ENCODE measurements at regions not wholly inside any gene's neighbourhood (a gene's known extent, or its start where the extent isn't known, plus 50 kb on each side); places are given as distances from the start of the nearest gene placed in this dataset.

DNA sequence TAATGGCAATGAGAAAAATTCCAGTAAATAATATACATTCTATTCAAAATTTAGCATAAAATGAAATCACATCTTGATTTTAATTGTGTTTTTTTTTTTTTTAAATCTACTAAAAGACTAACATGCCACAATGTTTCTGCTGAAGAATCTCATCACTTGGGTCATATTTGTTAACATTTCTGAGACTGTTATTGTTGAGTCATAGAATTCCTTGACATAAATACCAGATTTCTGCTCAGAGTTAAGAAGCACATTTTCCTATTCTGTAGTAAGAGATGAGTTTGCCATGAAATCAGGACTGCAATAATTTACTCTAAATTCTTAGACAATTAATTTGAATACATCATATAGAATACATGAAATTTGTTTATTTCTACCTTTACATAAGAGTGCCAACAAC is 154.9 kb upstream of the KYNU start:
- no peaks in the 10 kb centered on the region for H3K9me3 ChIP-seq (ENCODE audit: control insufficient read depth in 4 of 4, insufficient read depth in 3 of 4, low read length in 3 of 4)
- DNase-seq, result no peak
- no peak for ATAC-seq (ENCODE audit: insufficient read depth, low FRiP score)
- no peak overlapping the region for H3K4me3 ChIP-seq
- H3K9ac ChIP-seq (ENCODE audit: insufficient read depth in 1 of 2, low read length in 2 of 2), result no peak overlapping the region
- no peak overlapping the region for H3K27ac ChIP-seq (ENCODE audit: low read depth in 1 of 2, low read length in 1 of 2)
- no peak for TF ChIP-seq CTCF (IDR thresholded peaks at IDR 0.05; ENCODE audit: control extremely low read depth, extremely low read depth)
- H3K4me1 ChIP-seq (ENCODE audit: control insufficient read depth in 5 of 5, insufficient read depth in 5 of 5, low read length in 5 of 5), result peaks cover 0 to 3% (median 0%) of the 10 kb centered on the region in 5 donors
- no peaks in the 10 kb centered on the region for H3K36me3 ChIP-seq (ENCODE audit: control insufficient read depth in 4 of 4, insufficient read depth in 4 of 4, low read length in 4 of 4)
- H3K27me3 ChIP-seq (ENCODE audit: control insufficient read depth in 3 of 3, insufficient read depth in 3 of 3, low read length in 2 of 3), result no peaks in the 10 kb centered on the region

DNA sequence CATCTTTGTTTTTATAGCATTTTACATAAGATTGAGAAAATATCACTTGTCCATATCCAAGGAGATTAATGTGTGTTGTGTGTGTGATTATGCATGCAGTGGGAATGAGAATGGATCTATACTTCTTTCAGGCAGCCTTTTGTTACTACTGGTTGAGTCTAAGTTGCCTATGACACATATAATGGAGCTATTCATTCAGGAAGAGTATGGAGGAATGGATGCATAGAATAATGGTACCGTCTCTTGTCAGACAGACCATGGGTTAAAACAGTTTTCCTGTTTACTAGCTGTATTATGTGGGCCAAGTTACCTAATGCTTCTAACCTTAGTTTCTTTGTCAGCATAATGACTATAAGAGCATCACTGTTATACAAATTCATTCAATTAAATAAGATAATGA is 155.4 kb upstream of the KYNU start:
- H3K9ac ChIP-seq (ENCODE audit: insufficient read depth in 1 of 2, low read length in 2 of 2), result no peak overlapping the region
- 85 to 90% methylated on average over 1 of the region's 1 CpG for WGBS, 2 donors
- no peak for TF ChIP-seq CTCF (IDR thresholded peaks at IDR 0.05; ENCODE audit: control extremely low read depth, extremely low read depth)
- H3K4me1 ChIP-seq (ENCODE audit: control insufficient read depth in 5 of 5, insufficient read depth in 5 of 5, low read length in 5 of 5), result peaks cover 0 to 3% (median 0%) of the 10 kb centered on the region in 5 donors
- H3K27ac ChIP-seq (ENCODE audit: low read depth in 1 of 2, low read length in 1 of 2), result no peak overlapping the region
- DNase-seq (no peak), ATAC-seq (ENCODE audit: insufficient read depth, low FRiP score) (no peak)
- H3K4me3 ChIP-seq, result no peak overlapping the region
- H3K27me3 ChIP-seq (ENCODE audit: control insufficient read depth in 3 of 3, insufficient read depth in 3 of 3, low read length in 2 of 3), result no peaks in the 10 kb centered on the region
- H3K9me3 ChIP-seq (ENCODE audit: control insufficient read depth in 4 of 4, insufficient read depth in 3 of 4, low read length in 3 of 4), result no peaks in the 10 kb centered on the region
- H3K36me3 ChIP-seq (ENCODE audit: control insufficient read depth in 4 of 4, insufficient read depth in 4 of 4, low read length in 4 of 4), result no peaks in the 10 kb centered on the region

DNA sequence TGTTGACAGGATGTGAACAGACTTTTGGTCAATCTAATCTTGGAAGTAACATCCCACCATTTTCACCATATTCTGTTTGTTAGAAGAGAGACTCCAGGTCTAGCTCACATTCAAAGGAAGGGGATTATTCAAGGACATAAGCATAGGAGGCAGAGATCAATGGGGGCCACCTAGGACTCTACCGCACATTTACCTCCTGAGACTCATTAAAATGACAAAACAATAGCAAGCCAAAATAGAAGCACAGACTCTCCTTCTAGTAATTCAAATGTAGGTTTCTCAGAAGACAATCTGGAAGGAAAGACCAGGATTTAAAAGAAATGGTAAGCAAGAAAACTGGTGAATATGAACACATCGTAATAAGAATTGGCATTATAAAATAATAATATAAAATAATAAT is 156.4 kb upstream of the KYNU start:
- DNase-seq (no peak), ATAC-seq (ENCODE audit: insufficient read depth, low FRiP score) (no peak)
- WGBS, 2 donors, result 90 to 96% methylated on average over 2 of the region's 2 CpGs
- Histone ChIP-seq H3K27me3 (ENCODE audit: control insufficient read depth in 3 of 3, insufficient read depth in 3 of 3, low read length in 2 of 3) (no peaks in the 10 kb centered on the region), H3K9me3 (ENCODE audit: control insufficient read depth in 4 of 4, insufficient read depth in 3 of 4, low read length in 3 of 4) (no peaks in the 10 kb centered on the region), H3K27ac (ENCODE audit: low read depth in 1 of 2, low read length in 1 of 2) (no peak overlapping the region), H3K4me3 (no peak overlapping the region), H3K9ac (ENCODE audit: insufficient read depth in 1 of 2, low read length in 2 of 2) (no peak overlapping the region), H3K36me3 (ENCODE audit: control insufficient read depth in 4 of 4, insufficient read depth in 4 of 4, low read length in 4 of 4) (no peaks in the 10 kb centered on the region), H3K4me1 (ENCODE audit: control insufficient read depth in 5 of 5, insufficient read depth in 5 of 5, low read length in 5 of 5) (peaks cover 0 to 3% (median 0%) of the 10 kb centered on the region in 5 donors)
- no peak for TF ChIP-seq CTCF (IDR thresholded peaks at IDR 0.05; ENCODE audit: control extremely low read depth, extremely low read depth)

DNA sequence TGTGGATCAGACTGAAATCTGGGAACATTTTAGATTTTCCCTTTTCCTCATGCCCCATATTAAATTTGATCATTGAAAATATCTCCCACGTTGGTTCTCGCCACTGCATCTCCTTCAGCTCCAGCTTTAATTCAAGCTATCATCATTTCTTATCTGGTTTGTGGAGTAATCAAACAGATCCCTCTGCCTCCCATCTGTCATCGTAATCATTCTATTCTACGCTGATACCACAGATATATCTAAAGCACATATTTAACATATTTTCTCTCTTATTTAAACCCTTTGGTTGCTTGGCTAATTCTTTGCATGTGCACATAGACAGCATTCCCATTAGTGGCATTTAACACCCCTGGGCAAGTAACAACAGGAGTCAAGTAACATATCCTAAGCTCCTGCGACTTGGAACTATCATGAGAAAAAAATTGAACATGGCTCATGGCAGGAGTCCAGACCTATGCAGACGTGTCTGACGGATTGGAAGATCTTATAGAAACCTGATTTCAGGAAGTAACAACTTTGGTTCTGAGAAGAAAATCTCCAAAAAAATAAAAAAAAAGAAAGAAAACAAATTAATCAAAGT is 158.8 kb upstream of the KYNU start:
- Histone ChIP-seq H3K36me3 (ENCODE audit: control insufficient read depth in 4 of 4, insufficient read depth in 4 of 4, low read length in 4 of 4) (no peaks in the 10 kb centered on the region), H3K9ac (ENCODE audit: insufficient read depth in 1 of 2, low read length in 2 of 2) (no peak overlapping the region), H3K4me1 (ENCODE audit: control insufficient read depth in 5 of 5, insufficient read depth in 5 of 5, low read length in 5 of 5) (peaks cover 0 to 3% (median 0%) of the 10 kb centered on the region in 5 donors), H3K27ac (ENCODE audit: low read depth in 1 of 2, low read length in 1 of 2) (no peak overlapping the region), H3K27me3 (ENCODE audit: control insufficient read depth in 3 of 3, insufficient read depth in 3 of 3, low read length in 2 of 3) (no peaks in the 10 kb centered on the region), H3K4me3 (no peak overlapping the region), H3K9me3 (ENCODE audit: control insufficient read depth in 4 of 4, insufficient read depth in 3 of 4, low read length in 3 of 4) (no peaks in the 10 kb centered on the region)
- 81 to 92% methylated on average over 7 of the region's 7 CpGs for WGBS, 2 donors
- no peak for TF ChIP-seq CTCF (IDR thresholded peaks at IDR 0.05; ENCODE audit: control extremely low read depth, extremely low read depth)
- DNase-seq (no peak), ATAC-seq (ENCODE audit: insufficient read depth, low FRiP score) (no peak)
